Occipital lobe (tissue), 1 donor: ENCODE measurements at regions not wholly inside any gene's neighbourhood (a gene's known extent, or its start where the extent isn't known, plus 50 kb on each side); places are given as distances from the start of the nearest gene placed in this dataset.
"Not testable (repeated sequence)": the region's sequence is repeated elsewhere in the genome, so short reads cannot be mapped to it uniquely, and the experiment has no call there.

Source experiments
- DNase-seq: peaks from one replicate; lab custom pipeline; 2025; lab: John Stamatoyannopoulos, UW

- DNase-seq = no peak
Observed at GRCh38 chr7:153190452-153190851, 430.9 kb downstream of the ACTR3B start.

DNA sequence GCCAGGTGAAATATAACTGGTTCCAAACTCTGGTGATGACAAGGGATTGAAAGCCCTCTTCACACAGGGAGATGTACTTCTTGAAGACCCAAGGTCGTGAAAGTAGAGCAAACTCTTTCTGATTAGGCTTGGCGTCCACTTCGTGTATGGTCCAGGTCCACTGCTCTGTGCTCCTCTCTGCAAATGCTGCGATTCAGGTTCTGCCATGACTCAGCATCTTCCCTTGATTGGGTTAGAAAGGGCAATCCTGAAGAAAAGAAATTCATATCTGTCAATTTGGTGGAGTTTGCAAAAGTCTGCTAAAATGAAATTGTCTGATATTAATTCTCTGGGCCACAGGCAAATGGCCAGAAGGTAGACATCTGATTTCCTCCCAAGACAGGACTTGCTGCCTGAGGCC, 431.4 kb downstream of the ACTR3B start:
- no peak for DNase-seq

DNA sequence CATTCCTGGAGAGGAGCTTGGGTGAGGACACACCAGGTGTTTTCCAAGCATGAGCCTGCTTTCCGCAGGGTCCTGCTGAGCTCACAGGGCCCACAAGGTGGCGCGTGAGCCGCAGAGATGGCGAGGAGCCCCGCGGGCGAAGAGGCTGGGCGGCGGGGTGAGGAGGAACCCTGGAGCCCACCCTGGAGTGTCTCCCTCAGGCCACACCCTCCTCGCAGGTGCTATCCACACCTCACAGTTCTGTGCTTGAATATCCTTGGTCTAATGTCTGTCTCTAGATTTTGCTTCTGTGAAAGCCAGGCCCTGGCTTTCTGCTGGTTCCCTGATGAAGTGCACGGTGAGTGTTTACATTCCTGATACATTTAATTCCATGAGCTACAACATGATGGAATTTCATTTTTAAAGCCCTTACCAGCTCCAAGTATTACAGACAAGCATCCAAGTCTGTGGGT, 433.6 kb downstream of the ACTR3B start:
- peak; percentile 14 for DNase-seq

- no peak for DNase-seq
Observed at GRCh38 chr7:153217032-153217431, 457.5 kb downstream of the ACTR3B start.

- DNase-seq = no peak
Observed at GRCh38 chr7:153224890-153225289, 465.3 kb downstream of the ACTR3B start.

GRCh38 chr7:153245136-153245535, 485.6 kb downstream of the ACTR3B start:
- DNase-seq = not testable (repeated sequence)

- DNase-seq = no peak
Observed at GRCh38 chr7:153245809-153246208, 486.3 kb downstream of the ACTR3B start.

DNA sequence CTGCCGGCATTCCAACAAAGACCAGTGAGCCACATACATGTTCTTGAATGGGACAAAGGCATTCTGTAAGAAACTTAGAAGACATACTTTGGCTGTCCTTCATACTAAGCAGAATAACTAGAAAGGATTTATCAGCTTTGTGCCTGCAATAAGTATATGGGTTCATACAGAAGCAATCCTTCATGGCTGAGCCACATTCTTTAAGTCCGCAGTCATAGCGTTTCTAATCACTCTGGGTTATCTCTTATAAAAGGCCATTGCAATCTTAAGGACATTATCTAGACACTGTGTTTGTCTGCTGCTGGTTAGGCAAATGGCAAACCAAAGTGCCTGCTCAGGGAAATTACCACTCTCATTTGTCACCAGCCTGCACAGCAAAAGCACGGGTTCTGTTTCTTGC, 488.4 kb downstream of the ACTR3B start:
- DNase-seq = no peak

DNA sequence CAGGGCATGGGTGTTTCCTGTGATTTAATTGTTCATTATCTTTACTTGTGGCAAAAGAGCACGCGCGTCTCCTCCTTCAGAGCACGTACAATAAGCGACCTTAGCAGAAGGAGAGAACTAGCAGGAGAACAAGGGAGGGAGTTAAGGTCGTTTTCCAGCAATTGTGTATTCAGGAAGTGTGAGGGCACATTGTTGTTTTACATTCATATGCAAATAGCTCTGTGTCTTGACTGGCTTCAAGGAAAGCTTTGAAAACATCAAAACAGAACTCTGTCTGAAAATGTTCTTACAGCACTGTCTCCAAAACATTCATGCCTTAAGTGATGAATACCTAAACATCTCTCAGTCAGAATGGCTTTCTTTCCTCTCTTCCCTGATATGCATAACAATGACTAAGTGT, 499.1 kb downstream of the ACTR3B start:
- DNase-seq = no peak

- DNase-seq = no peak
Observed at GRCh38 chr7:153276394-153276793, 516.8 kb downstream of the ACTR3B start.

DNA sequence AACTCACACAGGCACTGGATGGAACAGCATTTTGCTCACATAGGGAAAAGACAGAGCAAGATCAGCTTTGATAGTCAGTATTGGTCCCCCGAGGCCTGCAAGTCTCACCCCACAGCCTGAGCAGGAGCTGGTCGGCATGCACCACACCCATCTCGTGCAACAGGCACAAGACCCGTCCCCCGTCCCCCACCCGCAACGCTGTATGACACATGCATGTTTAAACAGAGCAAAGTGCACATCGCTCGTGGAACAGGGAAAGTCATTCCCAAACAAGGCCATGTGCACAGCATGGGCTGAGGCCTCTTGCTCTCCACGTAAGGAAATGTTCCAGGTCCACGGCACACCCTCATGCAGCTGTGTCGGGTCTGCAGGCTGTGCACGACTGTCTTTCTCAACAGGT, 527.2 kb downstream of the ACTR3B start:
- DNase-seq = no peak

DNA sequence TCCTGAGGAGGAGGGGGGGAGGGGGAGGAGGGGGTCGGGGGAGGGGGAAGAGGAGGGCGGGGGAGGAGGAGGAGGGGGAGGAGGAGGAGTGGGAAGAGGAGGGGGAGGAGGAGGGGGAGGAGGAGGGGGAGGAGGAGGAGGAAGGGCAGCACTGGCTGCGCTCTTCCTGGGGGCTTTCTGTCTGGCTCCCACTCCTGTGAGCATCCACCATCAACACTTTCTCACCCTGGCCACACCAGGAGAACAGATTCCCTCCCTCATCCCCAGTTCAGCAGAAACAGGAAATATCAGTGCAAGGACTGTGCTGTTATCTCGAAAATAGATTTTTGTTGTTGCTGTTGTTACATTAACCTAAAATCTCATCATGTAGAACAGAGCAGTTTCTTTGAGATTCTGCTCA, 530.5 kb downstream of the ACTR3B start:
- no peak for DNase-seq

DNA sequence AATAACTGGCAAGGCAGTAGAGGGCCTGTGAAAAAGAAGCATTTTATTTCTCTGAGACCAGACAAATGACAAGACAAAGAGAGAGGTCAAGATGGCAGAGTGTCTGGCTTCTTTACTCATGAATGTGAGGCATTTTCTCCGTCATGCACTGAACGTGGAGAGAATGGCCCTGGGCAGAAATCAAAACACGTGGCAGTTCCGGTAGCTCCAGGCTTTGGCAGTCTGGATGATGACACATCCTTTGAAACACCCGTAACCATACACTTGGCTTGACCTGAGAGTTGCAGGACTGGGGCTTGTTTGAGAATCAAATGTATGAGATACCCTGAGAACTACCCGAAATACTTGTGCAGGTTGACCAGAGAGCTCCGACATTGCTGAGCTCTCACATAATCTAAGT, 537.6 kb downstream of the ACTR3B start:
- no peak for DNase-seq

- DNase-seq = no peak
Observed at GRCh38 chr7:153301936-153302335, 542.4 kb downstream of the ACTR3B start.

DNA sequence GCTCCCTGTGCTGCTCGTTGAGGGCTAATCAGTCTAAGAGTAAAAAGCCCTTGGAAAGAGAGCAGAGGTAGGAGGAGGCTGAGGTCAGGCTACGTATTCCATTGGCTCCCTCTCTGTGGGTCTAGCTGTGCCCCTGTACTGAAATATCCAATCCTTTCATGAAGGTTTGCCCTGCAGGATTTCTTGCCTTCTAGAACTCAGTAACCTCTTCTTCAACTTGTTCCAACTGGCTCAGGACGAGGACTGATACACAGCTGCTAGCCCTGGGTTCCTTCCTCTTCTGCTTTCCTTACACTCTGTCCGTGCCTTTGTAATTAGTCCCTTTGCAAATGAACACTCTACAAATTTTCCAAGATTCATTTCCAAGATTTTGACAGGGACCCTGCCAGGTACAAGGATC, 560.5 kb downstream of the ACTR3B start:
- DNase-seq = no peak

DNA sequence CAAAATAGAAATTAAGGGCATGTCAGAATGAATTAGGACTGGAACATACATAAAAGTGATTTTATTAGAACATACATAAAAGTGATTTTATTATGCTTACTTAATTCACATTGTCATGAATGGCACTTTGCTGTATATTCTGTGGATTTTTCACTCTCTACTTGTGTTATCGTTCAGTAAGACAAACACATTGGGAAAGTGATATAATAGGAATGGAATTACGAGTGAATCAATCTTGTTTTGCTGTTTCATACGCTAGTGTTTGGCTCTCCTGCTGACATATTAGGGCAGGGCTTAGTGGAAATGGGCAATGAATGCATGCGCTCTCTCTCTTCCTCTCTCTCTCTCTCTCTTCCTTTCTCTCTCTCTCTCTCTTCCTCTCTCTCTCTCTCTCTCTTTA, 561.1 kb downstream of the ACTR3B start:
- DNase-seq = no peak

- DNase-seq = no peak
Observed at GRCh38 chr7:153322991-153323390, 563.4 kb downstream of the ACTR3B start.

DNA sequence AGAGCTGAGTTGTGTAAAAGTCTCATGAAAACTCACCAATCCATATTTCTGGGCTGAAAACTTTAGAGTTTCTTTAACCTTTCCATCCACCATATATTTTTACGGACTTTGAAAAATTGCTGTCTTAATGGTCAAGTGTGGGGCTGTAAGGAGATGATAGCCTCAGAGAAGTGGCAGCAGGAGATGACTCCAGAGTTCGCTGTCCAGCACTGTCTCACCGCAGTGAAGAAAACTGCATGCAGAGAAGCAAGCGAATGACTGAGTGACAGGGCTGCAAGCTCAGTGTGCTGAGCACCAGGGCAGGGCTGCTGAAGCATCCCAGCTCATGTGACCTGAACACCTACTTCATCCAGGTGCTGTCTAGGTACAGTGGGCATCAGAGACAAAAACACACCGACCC, 564.5 kb downstream of the ACTR3B start:
- DNase-seq = no peak

- no peak for DNase-seq
Observed at GRCh38 chr7:153327683-153328082, 568.1 kb downstream of the ACTR3B start.

DNA sequence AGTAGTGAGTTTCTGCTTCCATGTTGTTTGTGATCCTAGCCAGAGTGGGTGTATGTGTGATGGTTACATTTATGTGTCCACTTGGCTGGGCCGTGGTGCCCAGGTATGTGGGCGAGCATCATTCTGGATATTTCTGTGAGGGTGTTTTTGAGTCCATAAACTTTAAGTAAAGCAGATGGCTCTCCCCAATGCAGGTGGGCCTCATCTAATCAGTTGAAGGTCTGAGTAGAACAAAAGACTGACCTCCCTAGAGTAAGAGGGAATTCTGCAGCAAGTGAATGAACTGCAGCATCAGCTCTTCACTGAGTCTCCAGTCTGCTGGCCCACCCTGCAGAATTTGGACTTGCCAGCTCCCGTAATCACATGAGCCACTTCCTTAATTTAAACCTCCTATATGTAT, 571.9 kb downstream of the ACTR3B start:
- no peak for DNase-seq

- no peak for DNase-seq
Observed at GRCh38 chr7:153354071-153354470, 594.5 kb downstream of the ACTR3B start.

- DNase-seq = no peak
Observed at GRCh38 chr7:153370092-153370491, 610.5 kb downstream of the ACTR3B start.

DNA sequence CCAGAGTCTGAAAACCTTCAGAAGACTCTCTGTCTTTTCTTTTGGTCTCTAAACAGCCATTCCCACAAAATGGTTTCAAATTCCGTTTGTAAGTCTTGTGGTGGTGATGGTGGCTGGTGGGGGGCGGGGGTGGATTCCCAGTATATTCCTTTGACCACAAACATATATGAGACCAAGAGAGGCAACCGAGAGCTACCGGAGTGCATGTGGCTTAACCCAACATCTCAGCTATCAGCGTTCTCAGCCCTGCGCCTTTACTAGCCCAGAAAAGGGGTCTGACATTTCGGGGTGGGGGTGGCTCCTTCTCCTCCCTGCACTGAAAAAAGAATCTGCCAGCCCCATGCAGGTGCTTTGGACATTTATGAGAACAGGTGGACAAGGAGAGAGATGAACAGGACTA, 621.1 kb downstream of the ACTR3B start:
- no peak for DNase-seq

DNA sequence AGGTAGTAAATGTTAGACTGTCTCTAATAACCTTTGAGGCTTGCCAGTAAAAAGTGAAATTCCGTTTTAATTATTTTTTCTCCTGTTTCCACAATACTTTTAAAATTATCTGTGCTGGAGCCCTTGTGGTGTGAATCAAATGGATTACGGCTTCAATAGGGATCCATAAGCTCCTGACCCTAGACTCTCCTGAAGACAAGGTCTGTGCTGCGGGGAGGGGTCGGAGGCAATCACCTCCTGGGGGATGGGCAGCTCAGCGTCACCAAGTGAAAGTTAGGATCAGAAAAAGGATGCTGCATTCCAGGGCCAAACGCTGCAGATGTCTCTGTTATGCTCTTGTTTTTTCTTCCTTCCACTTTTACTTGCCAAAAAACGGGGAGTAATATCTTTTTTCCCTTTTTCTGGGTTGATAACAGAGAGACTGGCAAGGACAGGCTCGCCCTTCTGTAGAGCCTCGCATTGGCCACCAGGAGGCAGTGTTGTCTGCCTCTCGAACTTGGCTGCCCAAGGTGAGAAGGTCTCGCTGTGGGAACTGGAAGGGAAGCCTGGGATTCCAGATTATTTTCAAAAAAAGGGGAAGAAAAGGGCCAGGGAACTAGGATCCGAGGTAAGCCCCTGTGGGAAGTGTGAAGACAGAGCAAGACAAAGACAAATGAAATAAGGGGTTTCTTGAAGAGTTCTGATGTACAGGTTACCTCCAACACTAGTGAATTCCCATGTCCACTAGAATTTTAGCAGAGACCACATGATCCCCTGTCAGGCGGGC, 621.9 kb downstream of the ACTR3B start:
- peak; percentile 6 for DNase-seq
